OCI-LY1 (cell line): ENCODE measurements at regions not wholly inside any gene's neighbourhood (a gene's known extent, or its start where the extent isn't known, plus 50 kb on each side); places are given as distances from the start of the nearest gene placed in this dataset.
"Not testable (repeated sequence)": the region's sequence is repeated elsewhere in the genome, so short reads cannot be mapped to it uniquely, and the experiment has no call there.

Experiments
- H2AFZ ChIP-seq: fragments of 200-600 bp; sonication (generic), shearing (Covaris generic); 2 replicates; pipeline ENCODE4 v1.6.0; 2014; ENCODE audit warnings: antibody characterized with exemption, mild to moderate bottlenecking, low read length
- H3F3A ChIP-seq: fragments of 200-600 bp; sonication (generic), shearing (Covaris generic); 2 replicates; pipeline ENCODE4 v1.6.0; 2014; ENCODE audit warnings: mild to moderate bottlenecking, antibody characterized with exemption, low read length, moderate library complexity; ENCODE audit not compliant: insufficient read depth
- H3K27ac ChIP-seq: fragments of 200-600 bp; sonication (generic); 2 replicates; pipeline ENCODE4 v1.5.1; 2014; ENCODE audit warnings: low read length, mixed run types, mild to moderate bottlenecking, low read depth; ENCODE audit not compliant: poor library complexity, severe bottlenecking
- H3K27me3 ChIP-seq: fragments of 200-600 bp; sonication (generic); 2 replicates; pipeline ENCODE4 v1.6.0; 2014; ENCODE audit warnings: antibody characterized with exemption, mild to moderate bottlenecking, low read length, moderate library complexity; ENCODE audit not compliant: insufficient read depth
- H3K36me3 ChIP-seq: fragments of 200-600 bp; sonication (generic); 2 replicates; pipeline ENCODE4 v1.6.1; 2014; ENCODE audit warnings: mild to moderate bottlenecking, antibody characterized with exemption, low read length, moderate library complexity, mixed read lengths; ENCODE audit not compliant: insufficient read depth
- H3K4me1 ChIP-seq: fragments of 200-600 bp; sonication (generic); 2 replicates; pipeline ENCODE4 v1.5.1; 2014; ENCODE audit warnings: mild to moderate bottlenecking, low read length, moderate library complexity; ENCODE audit not compliant: insufficient read depth, severe bottlenecking
- H3K4me2 ChIP-seq: fragments of 200-600 bp; sonication (generic), shearing (Covaris generic); 2 replicates; pipeline ENCODE4 v1.6.1; 2014; ENCODE audit warnings: low read length
- H3K4me3 ChIP-seq: fragments of 200-600 bp; sonication (generic); 2 replicates; pipeline ENCODE4 v1.5.1; 2014; ENCODE audit warnings: low read length, low read depth, mild to moderate bottlenecking, mixed read lengths; ENCODE audit not compliant: poor library complexity, severe bottlenecking
- H3K79me2 ChIP-seq: fragments of 200-600 bp; shearing (Covaris generic); 2 replicates; pipeline ENCODE4 v1.6.1; 2016; ENCODE audit warnings: mixed run types, low read length, mixed read lengths; ENCODE audit not compliant: insufficient read depth
- H3K9ac ChIP-seq: fragments of 200-600 bp; sonication (generic), shearing (Covaris generic); 2 replicates; pipeline ENCODE4 v1.6.1; 2014; ENCODE audit warnings: mild to moderate bottlenecking, low read length, mixed read lengths
- H3K9me2 ChIP-seq: fragments of 200-600 bp; sonication (generic), shearing (Covaris generic); 2 replicates; pipeline ENCODE4 v1.6.1; 2014; ENCODE audit warnings: low read depth, mild to moderate bottlenecking, low read length, mixed read lengths
- H3K9me3 ChIP-seq: fragments of 200-600 bp; shearing (Covaris generic); 2 replicates; pipeline ENCODE4 v1.6.1; 2014; ENCODE audit warnings: low read length, mixed read lengths
- H4K20me1 ChIP-seq: fragments of 200-600 bp; sonication (generic), shearing (Covaris generic); 2 replicates; pipeline ENCODE4 v1.6.0; 2016; ENCODE audit warnings: mild to moderate bottlenecking, low read length; ENCODE audit not compliant: insufficient read depth
- EZH2 ChIP-seq: fragments of 200-600 bp; sonication (generic), shearing (Covaris generic); IDR thresholded peaks from 2 replicates; pipeline ENCODE4 v1.8.0; 2017; ENCODE audit warnings: borderline replicate concordance, mixed run types, mild to moderate bottlenecking, antibody characterized with exemption, low read length, moderate library complexity, mixed read lengths
- TF ChIP-seq, protein P1 (sequence below): fragments of 200-600 bp; sonication (generic), shearing (Covaris generic); IDR thresholded peaks from 2 replicates; pipeline ENCODE4 v1.5.1; 2017; ENCODE audit warnings: mild to moderate bottlenecking, antibody characterized with exemption, low read length, moderate library complexity, mixed read lengths

DNA sequence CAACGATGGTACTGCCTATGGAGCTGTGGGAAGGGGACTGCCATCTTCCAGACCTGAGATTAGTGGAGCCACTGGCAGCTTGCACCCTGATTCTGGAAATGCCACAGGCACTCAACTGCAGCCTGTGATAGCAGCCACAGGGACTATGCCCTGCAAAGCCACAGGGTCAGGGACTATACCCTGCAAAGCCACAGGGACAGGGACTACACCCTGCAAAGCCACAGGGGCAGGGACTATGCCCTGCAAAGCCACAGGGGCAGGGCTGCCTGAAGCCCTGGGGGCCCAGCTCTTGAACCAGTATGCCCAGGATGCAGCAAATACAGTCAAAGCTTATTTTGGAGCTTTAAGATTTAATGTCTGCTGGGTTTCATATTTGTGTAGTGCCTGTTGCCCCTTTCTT lies 346.6 kb downstream of the C6orf118 start:
- Histone ChIP-seq H3K9me2 (no peaks in the 10 kb centered on the region), H3K79me2 (no peaks in the 10 kb centered on the region), H3K4me3 (no peak overlapping the region), H3K27me3 (no peaks in the 10 kb centered on the region), H3K9me3 (no peaks in the 10 kb centered on the region), H3K9ac (no peak overlapping the region), H3K27ac (no peak overlapping the region), H3K4me2 (no peak overlapping the region), H3F3A (no peaks in the 10 kb centered on the region), H3K4me1 (no peaks in the 10 kb centered on the region), H3K36me3 (no peaks in the 10 kb centered on the region), H4K20me1 (no peaks in the 10 kb centered on the region), H2AFZ (no peak overlapping the region)
- no peak for TF ChIP-seq EZH2
- TF ChIP-seq, protein P1, sequence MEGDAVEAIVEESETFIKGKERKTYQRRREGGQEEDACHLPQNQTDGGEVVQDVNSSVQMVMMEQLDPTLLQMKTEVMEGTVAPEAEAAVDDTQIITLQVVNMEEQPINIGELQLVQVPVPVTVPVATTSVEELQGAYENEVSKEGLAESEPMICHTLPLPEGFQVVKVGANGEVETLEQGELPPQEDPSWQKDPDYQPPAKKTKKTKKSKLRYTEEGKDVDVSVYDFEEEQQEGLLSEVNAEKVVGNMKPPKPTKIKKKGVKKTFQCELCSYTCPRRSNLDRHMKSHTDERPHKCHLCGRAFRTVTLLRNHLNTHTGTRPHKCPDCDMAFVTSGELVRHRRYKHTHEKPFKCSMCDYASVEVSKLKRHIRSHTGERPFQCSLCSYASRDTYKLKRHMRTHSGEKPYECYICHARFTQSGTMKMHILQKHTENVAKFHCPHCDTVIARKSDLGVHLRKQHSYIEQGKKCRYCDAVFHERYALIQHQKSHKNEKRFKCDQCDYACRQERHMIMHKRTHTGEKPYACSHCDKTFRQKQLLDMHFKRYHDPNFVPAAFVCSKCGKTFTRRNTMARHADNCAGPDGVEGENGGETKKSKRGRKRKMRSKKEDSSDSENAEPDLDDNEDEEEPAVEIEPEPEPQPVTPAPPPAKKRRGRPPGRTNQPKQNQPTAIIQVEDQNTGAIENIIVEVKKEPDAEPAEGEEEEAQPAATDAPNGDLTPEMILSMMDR, result no peak

DNA sequence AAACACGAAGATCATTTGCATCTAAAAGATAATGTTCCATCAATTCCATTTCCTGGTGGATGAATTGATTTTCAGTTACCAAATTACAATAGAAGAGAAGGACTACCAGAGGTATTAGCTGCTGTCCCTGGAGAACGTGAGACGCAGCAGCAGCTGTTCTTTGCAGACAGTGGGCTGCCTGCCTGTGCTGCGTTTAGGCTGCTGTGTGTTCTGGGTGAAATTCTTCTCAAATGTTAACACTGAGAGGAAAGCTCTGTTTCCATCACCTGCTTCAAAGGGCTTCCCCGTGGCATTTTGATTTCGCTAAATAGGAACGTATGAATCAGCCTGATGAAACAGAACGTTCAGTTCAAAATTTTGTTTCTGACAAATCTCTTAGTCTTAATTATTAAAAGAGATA lies 362.2 kb downstream of the C6orf118 start:
- H3K79me2 ChIP-seq, result no peaks in the 10 kb centered on the region
- H3K36me3 ChIP-seq, result no peaks in the 10 kb centered on the region
- H3K9me3 ChIP-seq, result no peaks in the 10 kb centered on the region
- no peaks in the 10 kb centered on the region for H3F3A ChIP-seq
- TF ChIP-seq, protein P1, result no peak
- TF ChIP-seq EZH2, result no peak
- H3K27me3 ChIP-seq, result no peaks in the 10 kb centered on the region
- H3K9me2 ChIP-seq, result no peaks in the 10 kb centered on the region
- H4K20me1 ChIP-seq, result no peaks in the 10 kb centered on the region
- no peak overlapping the region for H3K4me2 ChIP-seq
- no peak overlapping the region for H3K9ac ChIP-seq
- no peak overlapping the region for H2AFZ ChIP-seq
- no peak overlapping the region for H3K27ac ChIP-seq
- H3K4me3 ChIP-seq, result no peak overlapping the region
- no peaks in the 10 kb centered on the region for H3K4me1 ChIP-seq

DNA sequence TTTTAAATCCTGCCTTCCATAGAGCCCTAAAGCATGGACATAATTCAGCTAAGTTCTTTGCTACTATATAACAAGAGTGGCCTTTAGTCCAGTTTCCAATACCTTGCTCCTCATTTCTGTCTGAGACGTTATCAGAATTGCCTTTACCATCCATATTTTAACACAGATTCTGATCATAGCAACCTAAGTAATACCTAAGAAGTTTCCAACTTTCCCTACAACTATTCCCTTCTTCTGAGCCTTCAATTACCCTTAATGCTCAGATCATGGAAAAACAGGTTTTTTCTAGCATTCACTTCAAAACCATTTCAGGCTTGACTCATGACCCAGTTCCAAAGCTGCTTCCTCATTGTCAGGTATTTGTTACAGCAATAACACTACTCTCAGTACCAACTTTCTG lies 367.1 kb downstream of the C6orf118 start:
- H3K9ac ChIP-seq, result no peak overlapping the region
- no peaks in the 10 kb centered on the region for H3K9me3 ChIP-seq
- no peak for TF ChIP-seq EZH2
- TF ChIP-seq, protein P1, result no peak
- no peak overlapping the region for H2AFZ ChIP-seq
- H3K4me2 ChIP-seq, result no peak overlapping the region
- no peak overlapping the region for H3K4me3 ChIP-seq
- no peaks in the 10 kb centered on the region for H3K36me3 ChIP-seq
- no peak overlapping the region for H3K27ac ChIP-seq
- no peaks in the 10 kb centered on the region for H3K79me2 ChIP-seq
- H3K9me2 ChIP-seq, result no peaks in the 10 kb centered on the region
- no peaks in the 10 kb centered on the region for H4K20me1 ChIP-seq
- H3K27me3 ChIP-seq, result no peaks in the 10 kb centered on the region
- H3K4me1 ChIP-seq, result no peaks in the 10 kb centered on the region
- H3F3A ChIP-seq, result no peaks in the 10 kb centered on the region

DNA sequence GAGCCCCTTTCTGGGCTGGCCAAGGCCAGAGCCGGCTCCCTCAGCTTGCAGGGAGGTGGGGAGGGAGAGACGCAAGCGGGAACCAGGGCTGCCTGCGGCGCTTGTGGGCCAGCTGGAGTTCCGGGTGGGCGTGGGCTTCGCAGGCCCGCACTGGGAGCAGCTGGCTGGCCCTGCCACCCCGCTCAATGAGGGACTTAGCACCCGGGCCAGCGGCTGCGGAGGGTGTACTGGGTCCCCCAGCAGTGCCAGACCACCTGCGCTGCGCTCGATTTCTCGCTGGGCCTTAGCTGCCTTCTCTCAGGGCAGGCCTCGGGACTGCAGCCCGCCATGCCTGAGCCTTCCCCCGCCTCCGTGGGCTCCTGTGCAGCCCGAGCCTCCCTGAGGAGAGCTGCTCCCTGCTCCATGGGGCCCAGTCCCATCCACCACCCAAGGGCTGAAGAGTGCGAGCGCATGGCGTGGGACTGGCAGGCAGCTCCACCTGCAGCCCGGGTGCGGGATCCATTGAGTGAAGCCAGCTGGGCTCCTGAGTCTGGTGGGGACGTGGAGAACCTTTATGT lies 376.1 kb downstream of the C6orf118 start:
- H4K20me1 ChIP-seq, H3F3A ChIP-seq, H3K9me3 ChIP-seq, H3K4me1 ChIP-seq, H3K4me2 ChIP-seq, H2AFZ ChIP-seq, H3K9ac ChIP-seq, H3K79me2 ChIP-seq, H3K27ac ChIP-seq, H3K36me3 ChIP-seq, H3K4me3 ChIP-seq, H3K27me3 ChIP-seq, H3K9me2 ChIP-seq: not testable (repeated sequence)
